ENCODE measurements at regions not wholly inside any gene's neighbourhood (a gene's known extent, or its start where the extent isn't known, plus 50 kb on each side); places are given as distances from the start of the nearest gene placed in this dataset.

GRCh38 chr5:112663146-112663545 lies 74.5 kb upstream of the APC start:
- DNase-seq (ENCODE audit: low spot score) = no peak
- H3K27me3 ChIP-seq = no peaks in the 10 kb centered on the region
- no peaks in the 10 kb centered on the region for H3K36me3 ChIP-seq
- H3K4me1 ChIP-seq = no peaks in the 10 kb centered on the region
- no peak overlapping the region for H3K4me3 ChIP-seq
- H3K9me3 ChIP-seq = peaks cover 0 to 5% of the 10 kb centered on the region in 2 donors
- H3K27ac ChIP-seq = no peak overlapping the region
- no peak for TF ChIP-seq CTCF (IDR thresholded peaks at IDR 0.05)

- no peak for TF ChIP-seq CTCF (IDR thresholded peaks at IDR 0.05)
- Histone ChIP-seq H3K9me3 (no peaks in the 10 kb centered on the region), H3K27me3 (no peaks in the 10 kb centered on the region), H3K4me3 (no peak overlapping the region), H3K4me1 (no peaks in the 10 kb centered on the region), H3K36me3 (no peaks in the 10 kb centered on the region), H3K27ac (no peak overlapping the region)
- DNase-seq (ENCODE audit: low spot score) = no peak
Observed at GRCh38 chr5:112668016-112668415, 69.7 kb upstream of the APC start.

- TF ChIP-seq CTCF (IDR thresholded peaks at IDR 0.05) = no peak
- H3K36me3 ChIP-seq = no peaks in the 10 kb centered on the region
- no peaks in the 10 kb centered on the region for H3K27me3 ChIP-seq
- H3K4me3 ChIP-seq = no peak overlapping the region
- no peaks in the 10 kb centered on the region for H3K9me3 ChIP-seq
- no peaks in the 10 kb centered on the region for H3K4me1 ChIP-seq
- no peak for DNase-seq (ENCODE audit: low spot score)
- H3K27ac ChIP-seq = no peak overlapping the region
Observed at GRCh38 chr5:112668911-112669310, 68.8 kb upstream of the APC start.

- no peak for DNase-seq (ENCODE audit: low spot score)
- H3K27me3 ChIP-seq = no peaks in the 10 kb centered on the region
- no peak for TF ChIP-seq CTCF (IDR thresholded peaks at IDR 0.05)
- H3K36me3 ChIP-seq = no peaks in the 10 kb centered on the region
- no peak overlapping the region for H3K4me3 ChIP-seq
- H3K27ac ChIP-seq = no peak overlapping the region
- no peaks in the 10 kb centered on the region for H3K9me3 ChIP-seq
- H3K4me1 ChIP-seq = no peaks in the 10 kb centered on the region
Observed at GRCh38 chr5:112669328-112669963, 68.2 kb upstream of the APC start.

- Histone ChIP-seq H3K9me3 (no peaks in the 10 kb centered on the region), H3K27ac (no peak overlapping the region), H3K4me3 (no peak overlapping the region), H3K36me3 (no peaks in the 10 kb centered on the region), H3K4me1 (no peaks in the 10 kb centered on the region), H3K27me3 (no peaks in the 10 kb centered on the region)
- DNase-seq (ENCODE audit: low spot score) = no peak
- no peak for TF ChIP-seq CTCF (IDR thresholded peaks at IDR 0.05)
Observed at GRCh38 chr5:112671687-112672086, 66.0 kb upstream of the APC start.

- Histone ChIP-seq H3K4me3 (no peak overlapping the region), H3K9me3 (no peaks in the 10 kb centered on the region), H3K27me3 (no peaks in the 10 kb centered on the region), H3K27ac (no peak overlapping the region), H3K36me3 (no peaks in the 10 kb centered on the region), H3K4me1 (peaks cover 0 to 23% of the 10 kb centered on the region in 2 donors)
- TF ChIP-seq CTCF (IDR thresholded peaks at IDR 0.05) = no peak
- no peak for DNase-seq (ENCODE audit: low spot score)
Observed at GRCh38 chr5:112681481-112681908, 56.2 kb upstream of the APC start.
